Karpas-422 (cell line): ENCODE measurements at regions not wholly inside any gene's neighbourhood (a gene's known extent, or its start where the extent isn't known, plus 50 kb on each side); places are given as distances from the start of the nearest gene placed in this dataset.

Experiments used
- DNase-seq: peaks from one replicate; pipeline ENCODE4 v3.0.0-alpha.2; 2015
- H2AFZ ChIP-seq: fragments of 200-600 bp; sonication (generic); 2 replicates; pipeline ENCODE4 v1.6.1; 2014; ENCODE audit warnings: antibody characterized with exemption, low read length, mixed read lengths
- H3K27ac ChIP-seq: fragments of 200-600 bp; sonication (generic); 2 replicates; pipeline ENCODE4 v1.5.1; 2014; ENCODE audit warnings: mild to moderate bottlenecking, low read length, moderate library complexity
- H3K27me3 ChIP-seq: fragments of 200-600 bp; sonication (generic); 2 replicates; pipeline ENCODE4 v1.6.1; 2014; ENCODE audit warnings: low read length, mixed read lengths
- H3K36me3 ChIP-seq: fragments of 200-600 bp; sonication (generic); 2 replicates; pipeline ENCODE4 v1.6.1; 2014; ENCODE audit warnings: low read length, mixed read lengths; ENCODE audit not compliant: insufficient read depth
- H3K4me1 ChIP-seq: fragments of 200-600 bp; sonication (generic); 2 replicates; pipeline ENCODE4 v1.6.1; 2014; ENCODE audit warnings: mild to moderate bottlenecking, low read length, mixed read lengths
- H3K4me2 ChIP-seq: fragments of 200-600 bp; sonication (generic); 2 replicates; pipeline ENCODE4 v1.6.1; 2014; ENCODE audit warnings: low read length, low read depth, mild to moderate bottlenecking; ENCODE audit not compliant: poor library complexity, severe bottlenecking
- H3K4me3 ChIP-seq: fragments of 200-600 bp; sonication (generic); 2 replicates; pipeline ENCODE4 v1.5.1; 2014; ENCODE audit warnings: mild to moderate bottlenecking, antibody characterized with exemption, low read length, mixed read lengths
- H3K79me2 ChIP-seq: fragments of 200-600 bp; sonication (generic); 2 replicates; pipeline ENCODE4 v1.6.1; 2014; ENCODE audit warnings: mild to moderate bottlenecking, low read length, mixed read lengths
- H3K9ac ChIP-seq: fragments of 200-600 bp; sonication (generic); 2 replicates; pipeline ENCODE4 v1.6.0; 2014; ENCODE audit warnings: low read length
- H3K9me2 ChIP-seq: fragments of 200-600 bp; sonication (generic), shearing (Covaris generic); replicated peaks from 2 replicates; pipeline ENCODE4 v1.6.0; 2014; ENCODE audit warnings: mild to moderate bottlenecking, low read length, moderate library complexity; ENCODE audit not compliant: insufficient read depth
- H3K9me3 ChIP-seq: fragments of 300-700, 200-600 bp; sonication (generic); 2 replicates; pipeline ENCODE4 v1.6.1; 2014; ENCODE audit warnings: low read length, mixed read lengths
- H4K20me1 ChIP-seq: fragments of 200-600 bp; sonication (generic); 2 replicates; pipeline ENCODE4 v1.6.1; 2014; ENCODE audit warnings: mild to moderate bottlenecking, antibody characterized with exemption, low read length, low read depth; ENCODE audit not compliant: insufficient read depth

DNA sequence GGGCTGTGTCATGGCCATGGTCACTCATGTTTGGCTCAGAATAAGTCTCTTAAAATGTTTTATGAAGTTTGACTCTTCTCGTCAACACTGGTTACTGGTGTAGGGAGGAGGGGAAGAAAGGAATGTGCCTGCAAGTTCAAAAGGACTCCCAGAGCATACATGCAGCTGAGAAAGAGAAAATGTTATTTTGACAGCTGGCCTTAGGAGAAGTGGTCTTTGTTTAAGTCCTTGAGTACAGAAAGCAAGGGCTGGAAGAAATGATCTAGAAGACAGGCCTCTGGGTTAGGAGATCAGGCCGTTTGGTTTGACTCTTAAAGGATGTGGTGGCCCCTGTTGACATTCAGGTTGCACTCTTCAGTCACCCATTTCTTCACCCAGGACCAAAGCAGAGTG is 245.5 kb downstream of the REEP3 start:
- Histone ChIP-seq H4K20me1 (no peaks in the 10 kb centered on the region), H3K9ac (no peak overlapping the region), H3K4me1 (no peaks in the 10 kb centered on the region), H3K79me2 (no peaks in the 10 kb centered on the region), H3K9me2 (no peaks in the 10 kb centered on the region), H3K4me3 (no peak overlapping the region), H3K36me3 (no peaks in the 10 kb centered on the region), H3K4me2 (no peak overlapping the region), H2AFZ (no peak overlapping the region), H3K27me3 (no peaks in the 10 kb centered on the region), H3K9me3 (no peaks in the 10 kb centered on the region), H3K27ac (no peak overlapping the region)
- no peak for DNase-seq

DNA sequence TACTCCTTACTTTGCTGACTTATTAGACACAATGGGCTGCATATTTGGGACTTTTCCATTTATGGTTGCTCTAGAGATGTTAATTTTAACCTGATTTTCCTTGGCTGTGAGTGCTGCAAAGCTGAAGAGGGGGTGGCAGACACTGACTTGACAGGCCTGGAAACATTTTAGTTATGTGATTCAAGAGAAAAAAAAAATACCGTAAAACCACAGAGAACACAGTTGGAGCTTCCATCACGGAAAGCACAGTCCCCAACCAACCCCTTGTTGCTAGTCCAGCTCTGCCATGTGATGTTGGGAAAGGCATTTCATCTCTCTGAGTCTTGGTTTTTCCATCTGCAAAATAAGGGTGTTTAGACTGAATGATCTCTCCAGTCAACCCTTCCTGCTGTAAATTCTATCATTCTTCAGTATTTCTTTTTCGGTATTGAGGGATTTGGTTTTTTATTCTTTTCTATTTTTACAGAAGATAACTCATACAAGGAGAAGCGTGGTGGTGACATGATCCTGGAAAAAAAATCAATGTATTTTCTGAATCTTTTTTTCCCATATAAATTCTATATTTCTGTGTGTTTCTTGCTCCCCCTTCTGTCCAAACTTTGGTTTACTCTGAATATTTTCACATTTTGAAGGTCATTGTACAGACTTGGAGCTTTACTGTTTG is 246.1 kb downstream of the REEP3 start:
- Histone ChIP-seq H3K79me2 (no peaks in the 10 kb centered on the region), H3K27me3 (no peaks in the 10 kb centered on the region), H3K9me3 (no peaks in the 10 kb centered on the region), H3K4me2 (no peak overlapping the region), H4K20me1 (no peaks in the 10 kb centered on the region), H3K4me1 (no peaks in the 10 kb centered on the region), H3K36me3 (no peaks in the 10 kb centered on the region), H3K4me3 (no peak overlapping the region), H3K27ac (no peak overlapping the region), H3K9me2 (no peaks in the 10 kb centered on the region), H2AFZ (no peak overlapping the region), H3K9ac (no peak overlapping the region)
- peak; percentile 51 for DNase-seq

GRCh38 chr10:63769367-63769766 is 248.2 kb downstream of the REEP3 start:
- Histone ChIP-seq H3K4me2 (no peak overlapping the region), H3K27me3 (no peaks in the 10 kb centered on the region), H3K9ac (no peak overlapping the region), H3K4me3 (no peak overlapping the region), H2AFZ (no peak overlapping the region), H3K27ac (no peak overlapping the region), H3K4me1 (no peaks in the 10 kb centered on the region), H3K79me2 (no peaks in the 10 kb centered on the region), H3K9me3 (no peaks in the 10 kb centered on the region), H4K20me1 (no peaks in the 10 kb centered on the region), H3K36me3 (no peaks in the 10 kb centered on the region), H3K9me2 (no peaks in the 10 kb centered on the region)
- no peak for DNase-seq

GRCh38 chr10:63770523-63770922 is 249.3 kb downstream of the REEP3 start:
- Histone ChIP-seq H3K4me2 (no peak overlapping the region), H3K9me3 (no peaks in the 10 kb centered on the region), H3K27me3 (no peaks in the 10 kb centered on the region), H3K4me3 (no peak overlapping the region), H3K36me3 (no peaks in the 10 kb centered on the region), H3K9me2 (no peaks in the 10 kb centered on the region), H2AFZ (no peak overlapping the region), H4K20me1 (no peaks in the 10 kb centered on the region), H3K9ac (no peak overlapping the region), H3K79me2 (no peaks in the 10 kb centered on the region), H3K4me1 (no peaks in the 10 kb centered on the region), H3K27ac (no peak overlapping the region)
- DNase-seq: no peak

GRCh38 chr10:63772491-63772890 is 251.3 kb downstream of the REEP3 start:
- Histone ChIP-seq H3K36me3 (no peaks in the 10 kb centered on the region), H2AFZ (no peak overlapping the region), H3K9me2 (no peaks in the 10 kb centered on the region), H3K27me3 (no peaks in the 10 kb centered on the region), H3K9me3 (no peaks in the 10 kb centered on the region), H3K4me1 (peaks cover 6% of the 10 kb centered on the region), H3K9ac (no peak overlapping the region), H3K79me2 (no peaks in the 10 kb centered on the region), H3K4me3 (no peak overlapping the region), H4K20me1 (no peaks in the 10 kb centered on the region), H3K27ac (no peak overlapping the region), H3K4me2 (no peak overlapping the region)
- DNase-seq: no peak

DNA sequence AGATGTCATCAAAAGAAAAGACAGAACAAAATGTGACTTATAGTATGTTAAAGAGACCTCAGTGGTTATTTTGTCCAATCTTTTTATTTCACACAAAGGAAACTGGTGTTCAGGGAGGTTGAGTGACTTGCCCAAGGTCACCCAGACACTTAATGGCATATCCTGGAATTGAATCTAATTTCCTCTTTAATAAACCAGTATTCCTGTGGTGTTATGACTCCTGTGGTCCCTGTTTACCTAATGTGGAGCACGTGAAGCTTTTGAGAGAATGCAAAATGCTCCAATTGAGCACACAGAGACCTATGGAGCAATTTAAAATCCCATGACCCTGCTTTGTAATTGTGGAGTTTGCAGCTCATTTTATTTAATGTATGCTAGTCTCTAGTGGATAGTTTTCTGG is 251.9 kb downstream of the REEP3 start:
- Histone ChIP-seq H3K9ac (no peak overlapping the region), H3K9me2 (no peaks in the 10 kb centered on the region), H3K79me2 (no peaks in the 10 kb centered on the region), H3K9me3 (no peaks in the 10 kb centered on the region), H4K20me1 (no peaks in the 10 kb centered on the region), H3K36me3 (no peaks in the 10 kb centered on the region), H3K27ac (no peak overlapping the region), H2AFZ (no peak overlapping the region), H3K27me3 (no peaks in the 10 kb centered on the region), H3K4me2 (no peak overlapping the region), H3K4me3 (no peak overlapping the region), H3K4me1 (peaks cover 6% of the 10 kb centered on the region)
- no peak for DNase-seq

DNA sequence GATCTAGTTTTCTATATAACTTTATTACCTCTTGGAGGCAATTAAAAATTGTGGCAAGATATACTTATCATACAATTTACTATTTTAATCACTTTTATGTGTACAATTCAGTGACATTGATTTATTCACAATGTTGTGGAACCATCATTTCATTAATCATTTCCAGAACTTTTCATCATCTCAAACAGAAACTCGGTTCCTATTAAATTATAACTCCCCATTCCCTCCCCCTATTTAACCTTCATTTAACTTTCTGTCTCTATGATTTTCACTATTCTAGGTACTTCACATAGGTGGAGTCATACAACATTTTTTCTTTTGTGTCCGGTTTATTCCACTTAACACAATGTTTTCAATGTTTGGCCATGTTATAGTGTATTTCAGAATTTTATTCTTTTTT is 252.8 kb downstream of the REEP3 start:
- H3K4me2 ChIP-seq: no peak overlapping the region
- no peaks in the 10 kb centered on the region for H3K27me3 ChIP-seq
- no peaks in the 10 kb centered on the region for H4K20me1 ChIP-seq
- H3K27ac ChIP-seq: no peak overlapping the region
- no peak overlapping the region for H2AFZ ChIP-seq
- H3K79me2 ChIP-seq: no peaks in the 10 kb centered on the region
- peaks cover 6% of the 10 kb centered on the region for H3K4me1 ChIP-seq
- H3K9ac ChIP-seq: no peak overlapping the region
- no peak for DNase-seq
- no peaks in the 10 kb centered on the region for H3K9me3 ChIP-seq
- H3K9me2 ChIP-seq: no peaks in the 10 kb centered on the region
- H3K36me3 ChIP-seq: no peaks in the 10 kb centered on the region
- no peak overlapping the region for H3K4me3 ChIP-seq

DNA sequence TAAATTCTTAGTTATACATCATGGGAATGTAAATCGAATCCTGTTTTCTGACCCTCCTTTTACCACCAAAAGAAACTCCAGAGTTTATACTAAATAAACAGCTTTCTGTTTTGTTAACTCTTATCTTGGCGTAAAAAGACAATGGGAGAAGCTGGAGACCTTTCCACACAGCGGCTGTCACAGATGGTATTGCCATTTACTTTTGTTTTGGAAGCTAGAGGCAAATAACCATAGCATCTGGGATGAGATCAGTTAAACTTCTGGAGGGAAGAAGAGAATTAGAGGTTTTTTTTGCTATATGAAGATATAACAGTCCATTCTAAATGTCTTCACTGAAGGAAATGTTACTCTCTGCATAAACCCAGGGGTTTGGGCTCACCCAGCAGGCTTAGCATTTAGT is 258.9 kb downstream of the REEP3 start:
- Histone ChIP-seq H2AFZ (no peak overlapping the region), H3K9me2 (no peaks in the 10 kb centered on the region), H3K27me3 (no peaks in the 10 kb centered on the region), H3K36me3 (no peaks in the 10 kb centered on the region), H4K20me1 (no peaks in the 10 kb centered on the region), H3K4me3 (no peak overlapping the region), H3K9me3 (no peaks in the 10 kb centered on the region), H3K9ac (no peak overlapping the region), H3K4me1 (peaks cover 6% of the 10 kb centered on the region), H3K4me2 (no peak overlapping the region), H3K79me2 (no peaks in the 10 kb centered on the region), H3K27ac (no peak overlapping the region)
- no peak for DNase-seq

DNA sequence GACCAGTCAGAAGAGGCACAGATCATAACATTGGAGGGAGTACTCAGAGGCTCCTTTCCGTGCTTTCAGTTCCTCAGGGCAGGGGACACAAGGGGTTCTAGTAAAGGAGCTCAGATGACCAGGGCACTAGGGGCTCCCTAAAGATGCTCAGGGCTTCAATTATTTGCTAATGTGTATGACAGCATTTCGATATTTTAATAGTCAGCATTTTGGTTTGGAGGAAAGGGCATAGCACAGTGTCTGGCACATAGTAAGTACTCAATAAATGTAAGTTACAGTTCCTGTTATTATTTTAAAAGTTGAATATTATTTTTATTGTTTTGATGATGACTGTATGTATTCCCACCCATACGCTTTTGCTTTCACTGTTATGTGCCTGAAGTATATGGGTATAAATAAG is 260.0 kb downstream of the REEP3 start:
- Histone ChIP-seq H3K4me3 (no peak overlapping the region), H3K27ac (no peak overlapping the region), H3K9me2 (no peaks in the 10 kb centered on the region), H3K79me2 (no peaks in the 10 kb centered on the region), H3K9ac (no peak overlapping the region), H3K9me3 (no peaks in the 10 kb centered on the region), H3K27me3 (no peaks in the 10 kb centered on the region), H3K36me3 (no peaks in the 10 kb centered on the region), H3K4me2 (no peak overlapping the region), H4K20me1 (no peaks in the 10 kb centered on the region), H3K4me1 (peaks cover under 1% of the 10 kb centered on the region; the same call in 1 of the 2 replicates), H2AFZ (no peak overlapping the region)
- DNase-seq: no peak
